A673 (cell line): ENCODE measurements at regions not wholly inside any gene's neighbourhood (a gene's known extent, or its start where the extent isn't known, plus 50 kb on each side); places are given as distances from the start of the nearest gene placed in this dataset.

ENCODE experiments used
- EZH2 ChIP-seq: fragments of 200-600 bp; sonication (generic); IDR thresholded peaks from 2 replicates; pipeline ENCODE4 v1.6.1; 2017; ENCODE audit warnings: borderline replicate concordance, low read depth, mild to moderate bottlenecking, mixed read lengths, antibody characterized with exemption, low read length; ENCODE audit not compliant: poor library complexity, severe bottlenecking
- TF ChIP-seq, protein P1 (sequence below): fragments of 300-800, 200-600 bp; sonication (generic); conservative IDR thresholded peaks from 2 replicates; pipeline ENCODE4 v1.5.1; 2017; ENCODE audit warnings: low read depth, mild to moderate bottlenecking, antibody characterized with exemption, low read length, moderate library complexity, mixed read lengths

DNA sequence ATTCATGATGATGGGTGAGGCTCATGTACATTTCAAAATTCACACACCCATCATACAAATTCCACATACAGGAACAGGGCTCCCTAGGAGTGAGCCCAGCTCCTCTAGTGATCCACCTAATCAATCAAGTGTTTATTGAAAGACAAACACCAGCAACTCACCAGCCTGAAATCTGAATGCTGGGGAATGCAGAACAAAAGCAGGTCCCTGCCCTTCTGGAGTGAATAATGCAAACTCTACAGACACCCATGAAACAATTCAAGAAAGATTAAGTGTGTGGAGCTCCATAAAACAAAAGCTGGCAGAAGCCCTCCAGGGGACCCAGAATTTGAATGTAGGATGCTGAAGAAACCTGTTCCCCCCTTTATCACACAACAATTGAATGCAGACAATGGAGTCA, 396.7 kb upstream of the JARID2 start:
- no peak for TF ChIP-seq EZH2
- TF ChIP-seq, protein P1, sequence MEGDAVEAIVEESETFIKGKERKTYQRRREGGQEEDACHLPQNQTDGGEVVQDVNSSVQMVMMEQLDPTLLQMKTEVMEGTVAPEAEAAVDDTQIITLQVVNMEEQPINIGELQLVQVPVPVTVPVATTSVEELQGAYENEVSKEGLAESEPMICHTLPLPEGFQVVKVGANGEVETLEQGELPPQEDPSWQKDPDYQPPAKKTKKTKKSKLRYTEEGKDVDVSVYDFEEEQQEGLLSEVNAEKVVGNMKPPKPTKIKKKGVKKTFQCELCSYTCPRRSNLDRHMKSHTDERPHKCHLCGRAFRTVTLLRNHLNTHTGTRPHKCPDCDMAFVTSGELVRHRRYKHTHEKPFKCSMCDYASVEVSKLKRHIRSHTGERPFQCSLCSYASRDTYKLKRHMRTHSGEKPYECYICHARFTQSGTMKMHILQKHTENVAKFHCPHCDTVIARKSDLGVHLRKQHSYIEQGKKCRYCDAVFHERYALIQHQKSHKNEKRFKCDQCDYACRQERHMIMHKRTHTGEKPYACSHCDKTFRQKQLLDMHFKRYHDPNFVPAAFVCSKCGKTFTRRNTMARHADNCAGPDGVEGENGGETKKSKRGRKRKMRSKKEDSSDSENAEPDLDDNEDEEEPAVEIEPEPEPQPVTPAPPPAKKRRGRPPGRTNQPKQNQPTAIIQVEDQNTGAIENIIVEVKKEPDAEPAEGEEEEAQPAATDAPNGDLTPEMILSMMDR, result no peak
